ENCODE measurements at regions not wholly inside any gene's neighbourhood (a gene's known extent, or its start where the extent isn't known, plus 50 kb on each side); places are given as distances from the start of the nearest gene placed in this dataset.

- TF ChIP-seq, protein P1, sequence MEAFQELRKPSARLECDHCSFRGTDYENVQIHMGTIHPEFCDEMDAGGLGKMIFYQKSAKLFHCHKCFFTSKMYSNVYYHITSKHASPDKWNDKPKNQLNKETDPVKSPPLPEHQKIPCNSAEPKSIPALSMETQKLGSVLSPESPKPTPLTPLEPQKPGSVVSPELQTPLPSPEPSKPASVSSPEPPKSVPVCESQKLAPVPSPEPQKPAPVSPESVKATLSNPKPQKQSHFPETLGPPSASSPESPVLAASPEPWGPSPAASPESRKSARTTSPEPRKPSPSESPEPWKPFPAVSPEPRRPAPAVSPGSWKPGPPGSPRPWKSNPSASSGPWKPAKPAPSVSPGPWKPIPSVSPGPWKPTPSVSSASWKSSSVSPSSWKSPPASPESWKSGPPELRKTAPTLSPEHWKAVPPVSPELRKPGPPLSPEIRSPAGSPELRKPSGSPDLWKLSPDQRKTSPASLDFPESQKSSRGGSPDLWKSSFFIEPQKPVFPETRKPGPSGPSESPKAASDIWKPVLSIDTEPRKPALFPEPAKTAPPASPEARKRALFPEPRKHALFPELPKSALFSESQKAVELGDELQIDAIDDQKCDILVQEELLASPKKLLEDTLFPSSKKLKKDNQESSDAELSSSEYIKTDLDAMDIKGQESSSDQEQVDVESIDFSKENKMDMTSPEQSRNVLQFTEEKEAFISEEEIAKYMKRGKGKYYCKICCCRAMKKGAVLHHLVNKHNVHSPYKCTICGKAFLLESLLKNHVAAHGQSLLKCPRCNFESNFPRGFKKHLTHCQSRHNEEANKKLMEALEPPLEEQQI (IDR thresholded peaks at IDR 0.05): 0 out of 2 replicates have a peak, but pooled peaks have one; percentile 6
- TF ChIP-seq UBTF (IDR thresholded peaks at IDR 0.05; ENCODE audit: borderline replicate concordance in 1 of 2, low read depth in 2 of 2, low read length in 2 of 2) (no peak), TEAD1 (CRISPR knock-in tag; IDR thresholded peaks at IDR 0.05) (peak in 1 of 2 experiments; percentile 46; a peak in 1 of 4 replicates)
Observed at GRCh38 chr2:215808996-215809395, 204.4 kb downstream of the MREG start (continued).

GRCh38 chr2:215808194-215808593 lies 205.2 kb downstream of the MREG start:
- peaks cover 0 to 20% of the 10 kb centered on the region in 2 experiments; a peak in 4 of 5 replicates for H3K4me1 ChIP-seq (replicated peaks in 1 of 2; ENCODE audit: control insufficient read depth in 2 of 2, insufficient read depth in 2 of 2, low read length in 2 of 2)
- no peaks in the 10 kb centered on the region for H3K27me3 ChIP-seq (ENCODE audit: control insufficient read depth in 2 of 2, insufficient read depth in 2 of 2, low read length in 2 of 2)
- peak overlapping the region; percentile 44; the same call in 1 of the 2 replicates for H3K4me2 ChIP-seq (ENCODE audit: insufficient read depth, low read length)
- in situ Hi-C loops (cut with MboI) (no loop called here), intact Hi-C loops (cut with micrococcal nuclease) (no loop called here)
- DNase-seq (ENCODE audit: extremely low read depth in 1 of 4, low spot score in 3 of 4): no peak
- no peaks in the 10 kb centered on the region for H3K36me3 ChIP-seq (ENCODE audit: control insufficient read depth, insufficient read depth, low read length)
- H3K9me3 ChIP-seq (replicated peaks; ENCODE audit: control insufficient read depth, insufficient read depth, low read depth, low read length): no peaks in the 10 kb centered on the region
- 24% methylated on average over 2 of the region's 2 CpGs for WGBS (ENCODE audit: insufficient coverage, low coverage, missing lambda C conversion rate)
- ATAC-seq: peak; percentile 58
- no peaks in the 10 kb centered on the region for H3K9me1 ChIP-seq (ENCODE audit: control insufficient read depth, insufficient read depth, low read length)
- H3K27ac ChIP-seq (ENCODE audit: extremely low read depth, low read depth, low read length): no peak overlapping the region
- FAIRE-seq: no peak
- peak overlapping the region in 1 of 2 experiments; percentile 36; a peak in 2 of 4 replicates for H3K9ac ChIP-seq (ENCODE audit: insufficient read depth in 1 of 2, low read depth in 2 of 2, low read length in 2 of 2)
- peak overlapping the region; percentile 90 for H2AFZ ChIP-seq (ENCODE audit: low read depth, low read length)
- H3K4me3 ChIP-seq: peak overlapping the region; percentile 21
- TF ChIP-seq SRF (CRISPR knock-in tag; IDR thresholded peaks at IDR 0.05) (no peak), ILK (tag; IDR thresholded peaks at IDR 0.05; ENCODE audit: borderline replicate concordance, low read depth) (no peak)
- no peaks in the 10 kb centered on the region for H3K79me2 ChIP-seq (ENCODE audit: control insufficient read depth, insufficient read depth, low read length)
- BruUV-seq (replicated peaks): no TSS peak
- POLR2A ChIA-PET: interaction anchor here (0.8 kb wide), 1 partner anchor 272 kb away, joined by 3 read pairs; no protein-coding TSS in a partner anchor
- H4K20me1 ChIP-seq (replicated peaks; ENCODE audit: control insufficient read depth, insufficient read depth, low read length): no peaks in the 10 kb centered on the region
- CTCF ChIA-PET (ENCODE audit: low intra/inter-chr PET ratio): no interaction called here
